Keratinocyte (primary cell): ENCODE measurements at regions not wholly inside any gene's neighbourhood (a gene's known extent, or its start where the extent isn't known, plus 50 kb on each side); places are given as distances from the start of the nearest gene placed in this dataset.

ENCODE experiments used
- DNase-seq: peaks from one replicate; pipeline ENCODE4 v3.0.0-alpha.2; 2011; ENCODE audit warnings: low read depth, missing footprints, low spot score
- FAIRE-seq: peaks from 2 replicates; lab custom pipeline; 2011; peaks lifted over from hg19 to GRCh38; lab: Jason Lieb, UNC
- H2AFZ ChIP-seq: 2 replicates; pipeline ENCODE4 v1.6.0; 2012; ENCODE audit warnings: low read length, control low read depth, inconsistent platforms; ENCODE audit not compliant: control insufficient read depth
- H3K27ac ChIP-seq: 2 replicates; pipeline ENCODE4 v1.5.1; 2011; ENCODE audit warnings: low read length; ENCODE audit not compliant: control insufficient read depth, insufficient read depth
- H3K27me3 ChIP-seq: 3 replicates; pipeline ENCODE4 v1.6.0; 2011; ENCODE audit warnings: low read length; ENCODE audit not compliant: control insufficient read depth, insufficient read depth; ENCODE audit errors: extremely low read depth
- H3K36me3 ChIP-seq, 2 experiments: 2 replicates in 1 of 2; 3 replicates in 1 of 2; pipeline ENCODE4 v1.5.1; 2011; ENCODE audit warnings: low read length in 2 of 2, mild to moderate bottlenecking in 1 of 2; ENCODE audit not compliant: control insufficient read depth in 2 of 2, insufficient read depth in 2 of 2; ENCODE audit errors: extremely low read depth in 1 of 2
- H3K4me1 ChIP-seq: 3 replicates; pipeline ENCODE4 v1.5.1; 2011; ENCODE audit warnings: low read length; ENCODE audit not compliant: control insufficient read depth, insufficient read depth; ENCODE audit errors: extremely low read depth
- H3K4me2 ChIP-seq: 3 replicates; pipeline ENCODE4 v1.6.0; 2011; ENCODE audit warnings: low read depth, low read length; ENCODE audit not compliant: control insufficient read depth, insufficient read depth; ENCODE audit errors: extremely low read depth
- H3K4me3 ChIP-seq, 3 experiments: fragments of 200-600 bp in 1 of 3; sonication (generic) in 1 of 3; 2 replicates in 2 of 3; 3 replicates in 1 of 3; pipeline ENCODE4 v1.5.1; 2011 to 2016; ENCODE audit warnings: low read length in 3 of 3, mild to moderate bottlenecking in 3 of 3, control low read depth in 2 of 3, inconsistent platforms in 1 of 3, low read depth in 1 of 3, mixed read lengths in 1 of 3, mixed run types in 1 of 3, moderate library complexity in 1 of 3; ENCODE audit not compliant: control insufficient read depth in 2 of 3, insufficient read depth in 2 of 3; ENCODE audit errors: extremely low read depth in 1 of 3
- H3K79me2 ChIP-seq: 2 replicates; pipeline ENCODE4 v1.6.0; 2012; ENCODE audit warnings: low read length; ENCODE audit not compliant: control insufficient read depth, insufficient read depth
- H3K9ac ChIP-seq: 3 replicates; pipeline ENCODE4 v1.6.0; 2011; ENCODE audit warnings: low read length; ENCODE audit not compliant: control insufficient read depth, insufficient read depth; ENCODE audit errors: extremely low read depth
- H3K9me1 ChIP-seq: 3 replicates; pipeline ENCODE4 v1.6.0; 2011; ENCODE audit warnings: low read length; ENCODE audit not compliant: control insufficient read depth, insufficient read depth; ENCODE audit errors: extremely low read depth
- H3K9me3 ChIP-seq: 2 replicates; pipeline ENCODE4 v1.5.1; 2012; ENCODE audit warnings: low read depth, low read length; ENCODE audit not compliant: control insufficient read depth
- H4K20me1 ChIP-seq: 3 replicates; pipeline ENCODE4 v1.6.0; 2011; ENCODE audit warnings: low read length; ENCODE audit not compliant: control insufficient read depth, insufficient read depth; ENCODE audit errors: extremely low read depth
- EZH2 ChIP-seq: IDR thresholded peaks from one replicate; pipeline ENCODE4 v1.6.1; 2012; ENCODE audit warnings: inconsistent platforms, mild to moderate bottlenecking, low read length, moderate library complexity
- dilution Hi-C: fragments of 300-500 bp; cut with MboI; formaldehyde crosslinking; loops from one replicate; pipeline ENCODE4 v1.7.0; 2020; ENCODE audit warnings: low sequenced_read_pairs; ENCODE audit not compliant: extremely low pct_ligation_motif_present
- TF ChIP-seq, protein P1 (sequence below), 3 experiments: IDR thresholded peaks in 1 of 3; conservative IDR thresholded peaks in 1 of 3; optimal IDR thresholded peaks in 1 of 3; 2 replicates in 2 of 3; 3 replicates in 1 of 3; pipeline versions ENCODE3 to v1.5.1; 2011; ENCODE audit warnings: low read length in 3 of 3, mild to moderate bottlenecking in 3 of 3, moderate library complexity in 2 of 3, control low read depth in 1 of 3, inconsistent platforms in 1 of 3; ENCODE audit not compliant: insufficient read depth in 2 of 3; ENCODE audit errors: extremely low read depth in 1 of 3

DNA sequence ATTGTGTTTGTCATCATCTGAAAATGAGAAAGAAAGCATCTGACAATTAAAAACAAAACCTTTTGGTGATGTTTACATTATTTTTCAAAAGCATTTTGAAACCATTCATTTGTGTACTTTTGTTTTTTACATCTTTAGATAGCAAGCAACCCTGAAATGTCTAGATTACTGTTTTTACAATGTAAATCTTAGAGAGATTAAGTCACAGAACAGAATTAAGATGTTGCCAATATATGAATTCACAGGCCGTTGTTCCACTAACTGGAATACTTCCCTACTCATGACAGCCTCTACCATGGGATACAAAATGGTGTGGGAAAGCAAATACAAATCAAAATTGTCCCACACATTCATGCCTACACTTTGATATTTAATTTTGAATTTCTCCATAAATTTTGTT is 480.0 kb upstream of the ZEB2 start:
- DNase-seq (no peak), FAIRE-seq (no peak)
- H3K79me2 ChIP-seq: no peaks in the 10 kb centered on the region
- no peaks in the 10 kb centered on the region for H3K9me1 ChIP-seq
- H4K20me1 ChIP-seq: no peaks in the 10 kb centered on the region
- no peaks in the 10 kb centered on the region for H3K27me3 ChIP-seq
- H3K4me1 ChIP-seq: no peaks in the 10 kb centered on the region
- TF ChIP-seq, protein P1, sequence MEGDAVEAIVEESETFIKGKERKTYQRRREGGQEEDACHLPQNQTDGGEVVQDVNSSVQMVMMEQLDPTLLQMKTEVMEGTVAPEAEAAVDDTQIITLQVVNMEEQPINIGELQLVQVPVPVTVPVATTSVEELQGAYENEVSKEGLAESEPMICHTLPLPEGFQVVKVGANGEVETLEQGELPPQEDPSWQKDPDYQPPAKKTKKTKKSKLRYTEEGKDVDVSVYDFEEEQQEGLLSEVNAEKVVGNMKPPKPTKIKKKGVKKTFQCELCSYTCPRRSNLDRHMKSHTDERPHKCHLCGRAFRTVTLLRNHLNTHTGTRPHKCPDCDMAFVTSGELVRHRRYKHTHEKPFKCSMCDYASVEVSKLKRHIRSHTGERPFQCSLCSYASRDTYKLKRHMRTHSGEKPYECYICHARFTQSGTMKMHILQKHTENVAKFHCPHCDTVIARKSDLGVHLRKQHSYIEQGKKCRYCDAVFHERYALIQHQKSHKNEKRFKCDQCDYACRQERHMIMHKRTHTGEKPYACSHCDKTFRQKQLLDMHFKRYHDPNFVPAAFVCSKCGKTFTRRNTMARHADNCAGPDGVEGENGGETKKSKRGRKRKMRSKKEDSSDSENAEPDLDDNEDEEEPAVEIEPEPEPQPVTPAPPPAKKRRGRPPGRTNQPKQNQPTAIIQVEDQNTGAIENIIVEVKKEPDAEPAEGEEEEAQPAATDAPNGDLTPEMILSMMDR (optimal IDR thresholded peaks at IDR 0.05 in 1 of 3, IDR thresholded peaks at IDR 0.05 in 1 of 3, conservative IDR thresholded peaks at IDR 0.05 in 1 of 3; ENCODE audit: extremely low read depth in 1 of 3, insufficient read depth in 2 of 3, low read length in 3 of 3): no peak
- TF ChIP-seq EZH2: no peak
- no peaks in the 10 kb centered on the region for H3K9me3 ChIP-seq
- H3K9ac ChIP-seq: no peak overlapping the region
- dilution Hi-C loops: no loop called here
- H3K36me3 ChIP-seq: no peaks in the 10 kb centered on the region
- no peak overlapping the region for H2AFZ ChIP-seq
- H3K4me3 ChIP-seq: no peak overlapping the region
- H3K27ac ChIP-seq: no peak overlapping the region
- H3K4me2 ChIP-seq: no peak overlapping the region

DNA sequence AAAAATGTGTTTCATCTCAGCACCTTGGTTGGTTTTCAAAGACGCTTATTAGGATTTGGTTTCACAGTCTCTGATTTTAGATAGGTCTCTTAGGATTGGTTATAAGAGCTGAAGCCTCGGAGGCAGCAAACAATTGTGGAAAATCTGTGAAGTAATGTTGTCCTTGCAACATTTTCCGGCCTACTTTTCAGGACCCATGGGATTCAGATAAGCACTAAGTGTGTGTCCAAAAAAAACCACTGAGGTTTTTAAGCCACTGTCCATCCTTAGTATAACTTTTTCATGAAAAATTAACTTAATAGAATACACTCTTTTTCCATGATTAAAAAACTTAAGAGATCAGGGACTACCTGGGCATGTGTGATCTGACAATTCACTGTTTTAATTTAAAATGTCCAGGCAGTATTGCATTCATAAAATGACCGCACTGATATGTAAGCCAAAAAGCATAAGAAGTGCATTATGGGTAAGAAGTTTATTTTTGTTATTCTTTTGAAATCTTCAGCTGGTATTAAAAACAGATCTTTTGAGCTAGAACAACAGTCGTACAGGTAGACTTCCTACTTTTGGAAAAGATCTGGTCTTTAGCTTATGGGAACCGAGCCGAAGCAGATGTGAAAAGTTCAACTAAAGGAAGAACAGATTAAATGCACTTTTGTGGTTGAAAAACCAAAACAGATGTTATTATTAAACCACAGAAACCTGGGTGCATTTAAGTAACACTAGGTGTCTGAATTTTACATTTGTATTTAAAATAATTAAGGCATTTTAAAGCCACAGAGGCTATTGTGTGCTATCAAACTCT is 479.4 kb upstream of the ZEB2 start:
- DNase-seq (no peak), FAIRE-seq (no peak)
- Histone ChIP-seq H3K79me2 (no peaks in the 10 kb centered on the region), H3K27me3 (no peaks in the 10 kb centered on the region), H3K4me1 (no peaks in the 10 kb centered on the region), H3K9ac (no peak overlapping the region), H3K9me3 (no peaks in the 10 kb centered on the region), H3K36me3 (no peaks in the 10 kb centered on the region), H2AFZ (no peak overlapping the region), H3K27ac (no peak overlapping the region), H4K20me1 (no peaks in the 10 kb centered on the region), H3K4me3 (no peak overlapping the region), H3K4me2 (no peak overlapping the region), H3K9me1 (no peaks in the 10 kb centered on the region)
- dilution Hi-C loops: no loop called here
- TF ChIP-seq EZH2: no peak
- TF ChIP-seq, protein P1 (optimal IDR thresholded peaks at IDR 0.05 in 1 of 3, IDR thresholded peaks at IDR 0.05 in 1 of 3, conservative IDR thresholded peaks at IDR 0.05 in 1 of 3; ENCODE audit: extremely low read depth in 1 of 3, insufficient read depth in 2 of 3, low read length in 3 of 3): no peak
